ENCODE measurements at regions not wholly inside any gene's neighbourhood (a gene's known extent, or its start where the extent isn't known, plus 50 kb on each side); places are given as distances from the start of the nearest gene placed in this dataset.

GRCh38 chr5:101418713-101419118 is 515.6 kb upstream of the ST8SIA4 start:
- no peak for TF ChIP-seq POLR2AphosphoS5 (IDR thresholded peaks at IDR 0.05; ENCODE audit: low read depth, low read length)
- no peak for TF ChIP-seq POLR2A (IDR thresholded peaks at IDR 0.05; ENCODE audit: low read depth, low read length)
- TF ChIP-seq SPI1 (IDR thresholded peaks at IDR 0.05; ENCODE audit: low read depth, low read length): no peak
- TF ChIP-seq TAF1 (IDR thresholded peaks at IDR 0.05; ENCODE audit: low read depth, low read length): no peak
- TF ChIP-seq PAX5 (IDR thresholded peaks at IDR 0.05; ENCODE audit: insufficient read depth, low read length, severe bottlenecking): no peak
